ENCODE measurements at regions not wholly inside any gene's neighbourhood (a gene's known extent, or its start where the extent isn't known, plus 50 kb on each side); places are given as distances from the start of the nearest gene placed in this dataset.
A peak's percentile ranks its signal among the peaks of the same experiment; 100 is the strongest.

DNA sequence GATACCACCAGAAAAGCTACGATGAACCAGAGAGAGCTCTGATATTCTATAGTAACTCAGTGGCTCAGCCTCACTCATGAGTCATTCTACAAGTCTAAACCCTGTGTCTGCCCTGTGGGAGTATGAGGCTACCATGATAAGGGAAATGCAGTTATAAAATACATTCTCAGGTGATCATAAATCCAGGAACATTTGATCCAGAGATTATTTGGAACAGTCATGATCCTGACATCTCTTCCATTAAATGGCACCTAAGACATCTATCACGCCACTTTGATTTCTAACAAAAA, 202.6 kb upstream of the RASSF8 start:
- peak overlapping the region; percentile 22 for H3K4me2 ChIP-seq (ENCODE audit: control insufficient read depth, extremely low read depth, insufficient read depth, low read depth, low read length)
- dilution Hi-C loops (cut with MboI; ENCODE audit: extremely low pct_ligation_motif_present, low sequenced_read_pairs), result no loop called here

GRCh38 chr12:25757037-25757665, 201.3 kb upstream of the RASSF8 start:
- TF ChIP-seq EZH2 (IDR thresholded peaks at IDR 0.05; ENCODE audit: low read length) (no peak), CTCF (optimal IDR thresholded peaks at IDR 0.05 in 1 of 3, IDR thresholded peaks at IDR 0.05 in 1 of 3, conservative IDR thresholded peaks at IDR 0.05 in 1 of 3; ENCODE audit: extremely low read depth in 1 of 3, insufficient read depth in 2 of 3, low read length in 3 of 3) (no peak)
- Histone ChIP-seq H3K4me2 (ENCODE audit: control insufficient read depth, extremely low read depth, insufficient read depth, low read depth, low read length) (no peak overlapping the region), H3K9me1 (ENCODE audit: control insufficient read depth, extremely low read depth, insufficient read depth, low read length) (no peaks in the 10 kb centered on the region), H3K36me3 (ENCODE audit: control insufficient read depth in 2 of 2, extremely low read depth in 1 of 2, insufficient read depth in 2 of 2, low read length in 2 of 2) (no peaks in the 10 kb centered on the region), H3K79me2 (ENCODE audit: control insufficient read depth, insufficient read depth, low read length) (no peaks in the 10 kb centered on the region), H3K27me3 (ENCODE audit: control insufficient read depth, extremely low read depth, insufficient read depth, low read length) (no peaks in the 10 kb centered on the region), H2AFZ (ENCODE audit: control insufficient read depth, low read length) (no peak overlapping the region), H3K9ac (ENCODE audit: control insufficient read depth, extremely low read depth, insufficient read depth, low read length) (no peak overlapping the region), H3K4me1 (ENCODE audit: control insufficient read depth, extremely low read depth, insufficient read depth, low read length) (peaks cover 11% of the 10 kb centered on the region), H3K9me3 (ENCODE audit: control insufficient read depth, low read depth, low read length) (no peaks in the 10 kb centered on the region), H4K20me1 (ENCODE audit: control insufficient read depth, extremely low read depth, insufficient read depth, low read length) (no peaks in the 10 kb centered on the region), H3K4me3 (ENCODE audit: control insufficient read depth in 2 of 3, extremely low read depth in 1 of 3, insufficient read depth in 2 of 3, low read depth in 1 of 3, low read length in 3 of 3) (no peak overlapping the region), H3K27ac (ENCODE audit: control insufficient read depth, insufficient read depth, low read length) (no peak overlapping the region)
- DNase-seq (ENCODE audit: low read depth, low spot score) (no peak), FAIRE-seq (no peak)
- dilution Hi-C loops (cut with MboI; ENCODE audit: extremely low pct_ligation_motif_present, low sequenced_read_pairs), result no loop called here

More for the DNA sequence above, 202.6 kb upstream of the RASSF8 start:
- H3K9ac ChIP-seq (ENCODE audit: control insufficient read depth, extremely low read depth, insufficient read depth, low read length), result no peak overlapping the region
- peaks cover 11% of the 10 kb centered on the region for H3K4me1 ChIP-seq (ENCODE audit: control insufficient read depth, extremely low read depth, insufficient read depth, low read length)
- no peak overlapping the region for H3K4me3 ChIP-seq (ENCODE audit: control insufficient read depth in 2 of 3, extremely low read depth in 1 of 3, insufficient read depth in 2 of 3, low read depth in 1 of 3, low read length in 3 of 3)
- H3K9me3 ChIP-seq (ENCODE audit: control insufficient read depth, low read depth, low read length), result no peaks in the 10 kb centered on the region
- TF ChIP-seq EZH2 (IDR thresholded peaks at IDR 0.05; ENCODE audit: low read length) (no peak), CTCF (optimal IDR thresholded peaks at IDR 0.05 in 1 of 3, IDR thresholded peaks at IDR 0.05 in 1 of 3, conservative IDR thresholded peaks at IDR 0.05 in 1 of 3; ENCODE audit: extremely low read depth in 1 of 3, insufficient read depth in 2 of 3, low read length in 3 of 3) (no peak)
- no peaks in the 10 kb centered on the region for H3K36me3 ChIP-seq (ENCODE audit: control insufficient read depth in 2 of 2, extremely low read depth in 1 of 2, insufficient read depth in 2 of 2, low read length in 2 of 2)
- H3K27me3 ChIP-seq (ENCODE audit: control insufficient read depth, extremely low read depth, insufficient read depth, low read length), result no peaks in the 10 kb centered on the region
- no peak overlapping the region for H3K27ac ChIP-seq (ENCODE audit: control insufficient read depth, insufficient read depth, low read length)
- DNase-seq (ENCODE audit: low read depth, low spot score), result no peak
- H3K9me1 ChIP-seq (ENCODE audit: control insufficient read depth, extremely low read depth, insufficient read depth, low read length), result no peaks in the 10 kb centered on the region
- FAIRE-seq, result peak; percentile 95
- H2AFZ ChIP-seq (ENCODE audit: control insufficient read depth, low read length), result peak overlapping the region; percentile 37
- H4K20me1 ChIP-seq (ENCODE audit: control insufficient read depth, extremely low read depth, insufficient read depth, low read length), result no peaks in the 10 kb centered on the region
- H3K79me2 ChIP-seq (ENCODE audit: control insufficient read depth, insufficient read depth, low read length), result no peaks in the 10 kb centered on the region
